ENCODE measurements at regions not wholly inside any gene's neighbourhood (a gene's known extent, or its start where the extent isn't known, plus 50 kb on each side); places are given as distances from the start of the nearest gene placed in this dataset.

DNA sequence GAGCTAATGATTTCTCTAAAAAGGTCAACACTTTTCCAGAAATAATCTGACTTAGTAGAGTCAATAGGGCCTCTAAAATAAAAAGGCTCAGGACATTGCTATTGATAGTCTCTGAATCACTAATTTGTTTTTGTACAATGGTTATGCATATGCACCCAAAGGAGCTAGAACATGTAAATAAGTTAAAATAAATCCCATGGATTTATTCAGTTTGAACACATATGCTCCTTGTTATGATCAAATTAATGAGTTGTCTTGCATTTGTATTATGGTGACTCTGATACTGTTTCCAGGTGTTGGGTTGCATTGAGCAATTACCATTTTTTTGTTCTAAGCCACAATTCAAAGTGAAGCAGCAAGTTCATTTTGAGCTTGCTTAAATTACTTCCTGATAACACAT, 276.0 kb upstream of the TUSC1 start (continued):
- TF ChIP-seq NRF1 (IDR thresholded peaks at IDR 0.05; ENCODE audit: low read depth, low read length) (no peak), POLR2A (IDR thresholded peaks at IDR 0.05; ENCODE audit: control extremely low read depth in 1 of 2, low read depth in 2 of 2, low read length in 2 of 2) (no peak), CBX5 (IDR thresholded peaks at IDR 0.05; ENCODE audit: low read depth, low read length) (no peak), SRF (IDR thresholded peaks at IDR 0.05; ENCODE audit: low read depth, low read length) (no peak), SUZ12 (IDR thresholded peaks at IDR 0.05; ENCODE audit: low read length) (no peak)
- TF ChIP-seq, protein P1, sequence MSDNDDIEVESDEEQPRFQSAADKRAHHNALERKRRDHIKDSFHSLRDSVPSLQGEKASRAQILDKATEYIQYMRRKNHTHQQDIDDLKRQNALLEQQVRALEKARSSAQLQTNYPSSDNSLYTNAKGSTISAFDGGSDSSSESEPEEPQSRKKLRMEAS (IDR thresholded peaks at IDR 0.05) = no peak
